ENCODE measurements at regions not wholly inside any gene's neighbourhood (a gene's known extent, or its start where the extent isn't known, plus 50 kb on each side); places are given as distances from the start of the nearest gene placed in this dataset.

- TF ChIP-seq, protein P1, sequence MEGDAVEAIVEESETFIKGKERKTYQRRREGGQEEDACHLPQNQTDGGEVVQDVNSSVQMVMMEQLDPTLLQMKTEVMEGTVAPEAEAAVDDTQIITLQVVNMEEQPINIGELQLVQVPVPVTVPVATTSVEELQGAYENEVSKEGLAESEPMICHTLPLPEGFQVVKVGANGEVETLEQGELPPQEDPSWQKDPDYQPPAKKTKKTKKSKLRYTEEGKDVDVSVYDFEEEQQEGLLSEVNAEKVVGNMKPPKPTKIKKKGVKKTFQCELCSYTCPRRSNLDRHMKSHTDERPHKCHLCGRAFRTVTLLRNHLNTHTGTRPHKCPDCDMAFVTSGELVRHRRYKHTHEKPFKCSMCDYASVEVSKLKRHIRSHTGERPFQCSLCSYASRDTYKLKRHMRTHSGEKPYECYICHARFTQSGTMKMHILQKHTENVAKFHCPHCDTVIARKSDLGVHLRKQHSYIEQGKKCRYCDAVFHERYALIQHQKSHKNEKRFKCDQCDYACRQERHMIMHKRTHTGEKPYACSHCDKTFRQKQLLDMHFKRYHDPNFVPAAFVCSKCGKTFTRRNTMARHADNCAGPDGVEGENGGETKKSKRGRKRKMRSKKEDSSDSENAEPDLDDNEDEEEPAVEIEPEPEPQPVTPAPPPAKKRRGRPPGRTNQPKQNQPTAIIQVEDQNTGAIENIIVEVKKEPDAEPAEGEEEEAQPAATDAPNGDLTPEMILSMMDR (IDR thresholded peaks at IDR 0.05; ENCODE audit: low read length), result no peak
- no peak for TF ChIP-seq EZH2 (IDR thresholded peaks at IDR 0.05; ENCODE audit: borderline replicate concordance, low read length)
Measured at GRCh38 chr6:81098109-81098814, 654.2 kb downstream of the TENT5A start.

All from OCI-LY1 (cell line).